ENCODE measurements at regions not wholly inside any gene's neighbourhood (a gene's known extent, or its start where the extent isn't known, plus 50 kb on each side); places are given as distances from the start of the nearest gene placed in this dataset.
"Not testable (repeated sequence)": the region's sequence is repeated elsewhere in the genome, so short reads cannot be mapped to it uniquely, and the experiment has no call there.

DNA sequence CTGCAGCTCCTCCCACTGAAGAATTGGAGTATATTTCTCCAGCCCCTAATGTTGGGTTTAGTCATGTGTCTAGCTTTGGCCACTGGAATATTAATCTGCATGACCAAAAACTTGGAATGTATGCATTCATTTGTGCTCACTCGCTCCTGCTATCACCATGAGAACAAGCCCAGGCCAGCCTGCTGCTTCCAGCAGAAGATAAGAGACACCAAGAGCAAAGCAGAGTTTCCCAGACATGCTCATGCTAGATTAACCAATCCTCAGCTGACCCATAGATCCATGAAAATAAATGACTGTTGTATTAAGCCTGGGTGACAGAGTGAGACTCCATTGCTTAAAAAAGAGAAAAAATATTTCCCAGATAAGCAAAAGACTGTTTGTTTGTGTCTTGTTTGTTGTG is 119.6 kb downstream of the ALG1L2 start:
- TF ChIP-seq SIN3A (IDR thresholded peaks at IDR 0.05; ENCODE audit: low read depth, low read length); BCL11A (IDR thresholded peaks at IDR 0.05; ENCODE audit: low read depth, low read length); NFXL1 (IDR thresholded peaks at IDR 0.05; ENCODE audit: borderline replicate concordance); POLR2A (IDR thresholded peaks at IDR 0.05; ENCODE audit: low read depth, low read length): not testable (repeated sequence)
- TF ChIP-seq, protein P1, sequence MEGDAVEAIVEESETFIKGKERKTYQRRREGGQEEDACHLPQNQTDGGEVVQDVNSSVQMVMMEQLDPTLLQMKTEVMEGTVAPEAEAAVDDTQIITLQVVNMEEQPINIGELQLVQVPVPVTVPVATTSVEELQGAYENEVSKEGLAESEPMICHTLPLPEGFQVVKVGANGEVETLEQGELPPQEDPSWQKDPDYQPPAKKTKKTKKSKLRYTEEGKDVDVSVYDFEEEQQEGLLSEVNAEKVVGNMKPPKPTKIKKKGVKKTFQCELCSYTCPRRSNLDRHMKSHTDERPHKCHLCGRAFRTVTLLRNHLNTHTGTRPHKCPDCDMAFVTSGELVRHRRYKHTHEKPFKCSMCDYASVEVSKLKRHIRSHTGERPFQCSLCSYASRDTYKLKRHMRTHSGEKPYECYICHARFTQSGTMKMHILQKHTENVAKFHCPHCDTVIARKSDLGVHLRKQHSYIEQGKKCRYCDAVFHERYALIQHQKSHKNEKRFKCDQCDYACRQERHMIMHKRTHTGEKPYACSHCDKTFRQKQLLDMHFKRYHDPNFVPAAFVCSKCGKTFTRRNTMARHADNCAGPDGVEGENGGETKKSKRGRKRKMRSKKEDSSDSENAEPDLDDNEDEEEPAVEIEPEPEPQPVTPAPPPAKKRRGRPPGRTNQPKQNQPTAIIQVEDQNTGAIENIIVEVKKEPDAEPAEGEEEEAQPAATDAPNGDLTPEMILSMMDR (IDR thresholded peaks at IDR 0.05 in 2 of 3, conservative IDR thresholded peaks at IDR 0.05 in 1 of 3; ENCODE audit: control insufficient read depth in 2 of 3, extremely low read depth in 1 of 3, insufficient read depth in 1 of 3, low read depth in 3 of 3, low read length in 3 of 3), result not testable (repeated sequence)
- TF ChIP-seq, protein P2, sequence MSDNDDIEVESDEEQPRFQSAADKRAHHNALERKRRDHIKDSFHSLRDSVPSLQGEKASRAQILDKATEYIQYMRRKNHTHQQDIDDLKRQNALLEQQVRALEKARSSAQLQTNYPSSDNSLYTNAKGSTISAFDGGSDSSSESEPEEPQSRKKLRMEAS (IDR thresholded peaks at IDR 0.05; ENCODE audit: low read depth, low read length), result not testable (repeated sequence)

All from GM12878 (cell line).